ENCODE measurements at regions not wholly inside any gene's neighbourhood (a gene's known extent, or its start where the extent isn't known, plus 50 kb on each side); places are given as distances from the start of the nearest gene placed in this dataset.
"Not testable (repeated sequence)": the region's sequence is repeated elsewhere in the genome, so short reads cannot be mapped to it uniquely, and the experiment has no call there.

GRCh38 chr1:47660622-47661021, 222.8 kb downstream of the FOXD2 start:
- DNase-seq (ENCODE audit: extremely low read depth, low read depth) = no peak

GRCh38 chr1:47661040-47661439, 223.2 kb downstream of the FOXD2 start:
- no peak for DNase-seq (ENCODE audit: extremely low read depth, low read depth)

More at GRCh38 chr1:47660622-47661021, 222.8 kb downstream of the FOXD2 start:
- TF ChIP-seq CTCF (IDR thresholded peaks at IDR 0.05; ENCODE audit: low read depth, low read length) = no peak

GRCh38 chr1:47662068-47662467, 224.2 kb downstream of the FOXD2 start:
- no peak for DNase-seq (ENCODE audit: extremely low read depth, low read depth)
- no peak for TF ChIP-seq CTCF (IDR thresholded peaks at IDR 0.05; ENCODE audit: low read depth, low read length)

More at GRCh38 chr1:47661040-47661439, 223.2 kb downstream of the FOXD2 start:
- no peak for TF ChIP-seq CTCF (IDR thresholded peaks at IDR 0.05; ENCODE audit: low read depth, low read length)

GRCh38 chr1:47663286-47663685, 225.4 kb downstream of the FOXD2 start:
- no peak for TF ChIP-seq CTCF (IDR thresholded peaks at IDR 0.05; ENCODE audit: low read depth, low read length)

GRCh38 chr1:47664356-47664755, 226.5 kb downstream of the FOXD2 start:
- DNase-seq (ENCODE audit: extremely low read depth, low read depth) = no peak
- TF ChIP-seq CTCF (IDR thresholded peaks at IDR 0.05; ENCODE audit: low read depth, low read length) = no peak

More at GRCh38 chr1:47663286-47663685, 225.4 kb downstream of the FOXD2 start:
- DNase-seq (ENCODE audit: extremely low read depth, low read depth) = no peak

GRCh38 chr1:47664896-47665295, 227.1 kb downstream of the FOXD2 start:
- not testable (repeated sequence) for DNase-seq (ENCODE audit: extremely low read depth, low read depth)

GRCh38 chr1:47669081-47669585, 231.3 kb downstream of the FOXD2 start:
- no peak for DNase-seq (ENCODE audit: extremely low read depth, low read depth)
- TF ChIP-seq CTCF (IDR thresholded peaks at IDR 0.05; ENCODE audit: low read depth, low read length) = no peak

- no peak for TF ChIP-seq CTCF (IDR thresholded peaks at IDR 0.05; ENCODE audit: low read depth, low read length)
These were observed 234.8 kb downstream of the FOXD2 start for GRCh38 chr1:47672622-47673021.

More at GRCh38 chr1:47672622-47673021, 234.8 kb downstream of the FOXD2 start:
- no peak for DNase-seq (ENCODE audit: extremely low read depth, low read depth)

Data from AG09319 (cell line).